Endothelial cell (in vitro differentiated cells): ENCODE measurements at regions not wholly inside any gene's neighbourhood (a gene's known extent, or its start where the extent isn't known, plus 50 kb on each side); places are given as distances from the start of the nearest gene placed in this dataset.

Experiments used
- DNase-seq: peaks from one replicate; pipeline ENCODE4 v3.0.0; 2021; ENCODE audit warnings: low spot score
- H3K27ac Mint-ChIP-seq: one replicate; pipeline ENCODE4 v1.8.0; 2021; ENCODE audit warnings: mixed read lengths, inconsistent platforms; ENCODE audit not compliant: unreplicated experiment
- H3K27me3 Mint-ChIP-seq: one replicate; pipeline ENCODE4 v1.8.0; 2021; ENCODE audit warnings: mild to moderate bottlenecking, moderate library complexity, mixed read lengths, inconsistent platforms; ENCODE audit not compliant: unreplicated experiment
- H3K36me3 Mint-ChIP-seq: one replicate; pipeline ENCODE4 v1.8.0; 2021; ENCODE audit warnings: mild to moderate bottlenecking, low read depth, mixed read lengths, inconsistent platforms; ENCODE audit not compliant: unreplicated experiment
- H3K4me1 Mint-ChIP-seq: one replicate; pipeline ENCODE4 v1.8.0; 2021; ENCODE audit warnings: mild to moderate bottlenecking, mixed read lengths, inconsistent platforms; ENCODE audit not compliant: unreplicated experiment
- H3K4me3 Mint-ChIP-seq: one replicate; pipeline ENCODE4 v1.8.0; 2021; ENCODE audit warnings: mild to moderate bottlenecking, mixed read lengths, inconsistent platforms; ENCODE audit not compliant: unreplicated experiment
- H3K9me3 Mint-ChIP-seq: one replicate; pipeline ENCODE4 v1.8.0; 2021; ENCODE audit warnings: mixed read lengths, inconsistent platforms; ENCODE audit not compliant: unreplicated experiment
- TF ChIP-seq, protein P1 (sequence below): fragments of 200-600 bp; sonication (generic); IDR thresholded peaks from one replicate; pipeline ENCODE4 v1.5.0; 2021; ENCODE audit warnings: antibody characterized with exemption; ENCODE audit not compliant: unreplicated experiment

- H3K27ac Mint-ChIP-seq, result no peak overlapping the region
- DNase-seq, result no peak
- TF ChIP-seq, protein P1, sequence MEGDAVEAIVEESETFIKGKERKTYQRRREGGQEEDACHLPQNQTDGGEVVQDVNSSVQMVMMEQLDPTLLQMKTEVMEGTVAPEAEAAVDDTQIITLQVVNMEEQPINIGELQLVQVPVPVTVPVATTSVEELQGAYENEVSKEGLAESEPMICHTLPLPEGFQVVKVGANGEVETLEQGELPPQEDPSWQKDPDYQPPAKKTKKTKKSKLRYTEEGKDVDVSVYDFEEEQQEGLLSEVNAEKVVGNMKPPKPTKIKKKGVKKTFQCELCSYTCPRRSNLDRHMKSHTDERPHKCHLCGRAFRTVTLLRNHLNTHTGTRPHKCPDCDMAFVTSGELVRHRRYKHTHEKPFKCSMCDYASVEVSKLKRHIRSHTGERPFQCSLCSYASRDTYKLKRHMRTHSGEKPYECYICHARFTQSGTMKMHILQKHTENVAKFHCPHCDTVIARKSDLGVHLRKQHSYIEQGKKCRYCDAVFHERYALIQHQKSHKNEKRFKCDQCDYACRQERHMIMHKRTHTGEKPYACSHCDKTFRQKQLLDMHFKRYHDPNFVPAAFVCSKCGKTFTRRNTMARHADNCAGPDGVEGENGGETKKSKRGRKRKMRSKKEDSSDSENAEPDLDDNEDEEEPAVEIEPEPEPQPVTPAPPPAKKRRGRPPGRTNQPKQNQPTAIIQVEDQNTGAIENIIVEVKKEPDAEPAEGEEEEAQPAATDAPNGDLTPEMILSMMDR, result no peak
- no peaks in the 10 kb centered on the region for H3K9me3 Mint-ChIP-seq
- peaks cover 3% of the 10 kb centered on the region for H3K27me3 Mint-ChIP-seq
- no peak overlapping the region for H3K4me3 Mint-ChIP-seq
- H3K36me3 Mint-ChIP-seq, result peaks cover 4% of the 10 kb centered on the region
- H3K4me1 Mint-ChIP-seq, result peaks cover 33% of the 10 kb centered on the region
These were observed 105.3 kb upstream of the NAA20 start for GRCh38 chr20:19911810-19912382.

DNA sequence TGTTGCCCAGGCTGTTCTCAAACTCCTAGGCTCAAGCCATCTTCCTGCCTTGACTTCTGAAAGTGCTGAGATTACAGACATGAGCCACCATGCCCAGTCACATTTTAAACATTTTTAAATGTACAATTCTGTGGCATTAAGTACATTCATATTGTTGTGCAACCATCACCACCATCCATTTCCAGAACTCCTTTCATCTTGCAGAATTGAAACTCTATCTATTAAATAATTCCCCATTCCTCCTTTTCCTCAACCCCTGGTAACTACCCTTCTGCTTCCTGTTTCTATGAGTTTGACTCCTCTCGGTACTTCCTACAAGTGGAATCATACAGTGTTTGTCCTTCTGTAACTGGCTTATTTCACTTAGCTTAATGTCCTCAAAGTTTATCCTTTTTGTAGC is 103.8 kb upstream of the NAA20 start:
- TF ChIP-seq, protein P1, result no peak
- no peak for DNase-seq
- Mint-ChIP-seq H3K27ac (no peak overlapping the region), H3K4me3 (no peak overlapping the region), H3K9me3 (no peaks in the 10 kb centered on the region), H3K36me3 (peaks cover 3% of the 10 kb centered on the region), H3K4me1 (peaks cover 27% of the 10 kb centered on the region), H3K27me3 (peaks cover 3% of the 10 kb centered on the region)

GRCh38 chr20:19913927-19914614 is 103.1 kb upstream of the NAA20 start:
- DNase-seq, result no peak
- H3K27ac Mint-ChIP-seq, result no peak overlapping the region
- no peaks in the 10 kb centered on the region for H3K9me3 Mint-ChIP-seq
- H3K27me3 Mint-ChIP-seq, result peaks cover 3% of the 10 kb centered on the region
- H3K4me3 Mint-ChIP-seq, result no peak overlapping the region
- H3K36me3 Mint-ChIP-seq, result peaks cover 2% of the 10 kb centered on the region
- peaks cover 32% of the 10 kb centered on the region for H3K4me1 Mint-ChIP-seq
- TF ChIP-seq, protein P1, result no peak

DNA sequence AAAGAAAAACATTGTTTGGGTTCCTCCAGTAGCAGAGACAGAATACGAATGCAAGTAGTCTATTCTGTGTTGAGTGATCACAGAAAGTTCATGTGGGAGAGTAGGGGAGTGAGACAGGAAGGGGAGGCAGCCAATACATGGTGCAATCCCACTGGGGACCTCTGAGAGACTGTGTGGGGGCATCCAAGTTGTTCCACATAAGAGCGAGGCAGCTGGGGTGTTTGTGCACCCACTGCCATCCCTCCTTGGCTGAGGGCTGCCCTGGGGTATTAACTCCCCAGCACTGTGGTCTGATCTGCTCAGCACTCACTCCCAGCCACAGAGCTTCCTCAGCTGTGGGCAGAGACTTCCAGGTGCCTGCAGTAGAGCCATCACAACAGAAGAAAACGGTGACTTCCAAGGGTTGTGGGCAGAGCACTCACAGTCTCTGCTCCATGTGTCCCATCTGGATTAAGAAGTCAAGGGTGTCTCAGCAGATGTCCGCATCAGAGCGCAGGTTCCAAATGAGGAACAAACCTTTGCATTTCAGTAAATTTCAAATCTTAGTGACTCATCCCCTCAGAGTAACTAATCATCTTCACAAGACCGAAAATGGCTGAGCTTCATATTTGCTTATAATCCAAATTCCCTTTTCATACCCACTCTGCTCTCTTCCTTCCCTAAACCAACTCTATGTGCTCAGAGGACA is 101.9 kb upstream of the NAA20 start:
- H3K4me1 Mint-ChIP-seq, result peaks cover 32% of the 10 kb centered on the region
- peaks cover 1% of the 10 kb centered on the region for H3K27me3 Mint-ChIP-seq
- H3K27ac Mint-ChIP-seq, result no peak overlapping the region

More for the DNA sequence above, 101.9 kb upstream of the NAA20 start:
- Mint-ChIP-seq H3K36me3 (no peaks in the 10 kb centered on the region), H3K4me3 (peak overlapping the region; percentile 3), H3K9me3 (no peaks in the 10 kb centered on the region)
- TF ChIP-seq, protein P1, result no peak
- no peak for DNase-seq
